ENCODE measurements at regions not wholly inside any gene's neighbourhood (a gene's known extent, or its start where the extent isn't known, plus 50 kb on each side); places are given as distances from the start of the nearest gene placed in this dataset.

GRCh38 chr5:68627001-68627400 lies 411.4 kb downstream of the PIK3R1 start:
- no peaks in the 10 kb centered on the region for H3K36me3 ChIP-seq
- WGBS = 91% methylated on average over 7 of the region's 7 CpGs
- H3K27ac ChIP-seq (replicated peaks in 1 of 4) = no peak overlapping the region
- H3K9me3 ChIP-seq = no peaks in the 10 kb centered on the region
- TF ChIP-seq EP300 (IDR thresholded peaks at IDR 0.05) = no peak
- TF ChIP-seq POLR2A (IDR thresholded peaks at IDR 0.05; ENCODE audit: low read depth) = no peak
- TF ChIP-seq CTCF (IDR thresholded peaks at IDR 0.05) = no peak
- TF ChIP-seq POLR2AphosphoS5 (IDR thresholded peaks at IDR 0.05) = no peak
- intact Hi-C loops (cut with DNase I) = no loop called here
- no peak overlapping the region for H3K4me3 ChIP-seq
- no peaks in the 10 kb centered on the region for H3K27me3 ChIP-seq
- no peaks in the 10 kb centered on the region for H3K4me1 ChIP-seq
- DNase-seq (ENCODE audit: extremely low spot score) = no peak

GRCh38 chr5:68628082-68628814 lies 412.7 kb downstream of the PIK3R1 start:
- 86% methylated on average over 5 of the region's 5 CpGs for WGBS
- no peaks in the 10 kb centered on the region for H3K9me3 ChIP-seq

GRCh38 chr5:68630354-68630753 lies 414.8 kb downstream of the PIK3R1 start:
- DNase-seq (ENCODE audit: extremely low spot score) = no peak
- H3K4me3 ChIP-seq = no peak overlapping the region
- H3K36me3 ChIP-seq = no peaks in the 10 kb centered on the region
- H3K27ac ChIP-seq (replicated peaks in 1 of 4) = no peak overlapping the region
- no peaks in the 10 kb centered on the region for H3K4me1 ChIP-seq
- no peak for TF ChIP-seq CTCF (IDR thresholded peaks at IDR 0.05)
- TF ChIP-seq POLR2AphosphoS5 (IDR thresholded peaks at IDR 0.05) = no peak
- TF ChIP-seq EP300 (IDR thresholded peaks at IDR 0.05) = no peak
- H3K9me3 ChIP-seq = no peaks in the 10 kb centered on the region
- H3K27me3 ChIP-seq = no peaks in the 10 kb centered on the region
- intact Hi-C loops (cut with DNase I) = no loop called here
- WGBS = 91% methylated on average over 1 of the region's 1 CpG

More at GRCh38 chr5:68628082-68628814, 412.7 kb downstream of the PIK3R1 start:
- DNase-seq (ENCODE audit: extremely low spot score) = no peak
- Histone ChIP-seq H3K4me3 (no peak overlapping the region), H3K36me3 (no peaks in the 10 kb centered on the region), H3K27ac (replicated peaks in 1 of 4) (no peak overlapping the region), H3K27me3 (no peaks in the 10 kb centered on the region), H3K4me1 (no peaks in the 10 kb centered on the region)
- intact Hi-C loops (cut with DNase I) = no loop called here
- TF ChIP-seq POLR2AphosphoS5 (IDR thresholded peaks at IDR 0.05) (no peak), CTCF (IDR thresholded peaks at IDR 0.05) (no peak), POLR2A (IDR thresholded peaks at IDR 0.05; ENCODE audit: low read depth) (no peak), EP300 (IDR thresholded peaks at IDR 0.05) (no peak)

GRCh38 chr5:68631884-68632283 lies 416.3 kb downstream of the PIK3R1 start:
- no peaks in the 10 kb centered on the region for H3K36me3 ChIP-seq
- no peak overlapping the region for H3K4me3 ChIP-seq
- WGBS = 84% methylated on average over 2 of the region's 2 CpGs
- H3K27me3 ChIP-seq = no peaks in the 10 kb centered on the region
- DNase-seq (ENCODE audit: extremely low spot score) = no peak
- no peak overlapping the region for H3K27ac ChIP-seq (replicated peaks in 1 of 4)
- intact Hi-C loops (cut with DNase I) = no loop called here
- TF ChIP-seq POLR2AphosphoS5 (IDR thresholded peaks at IDR 0.05) (no peak), CTCF (IDR thresholded peaks at IDR 0.05) (no peak), EP300 (IDR thresholded peaks at IDR 0.05) (no peak), POLR2A (IDR thresholded peaks at IDR 0.05; ENCODE audit: low read depth) (no peak)
- no peaks in the 10 kb centered on the region for H3K9me3 ChIP-seq
- H3K4me1 ChIP-seq = no peaks in the 10 kb centered on the region

- WGBS = 95% methylated on average over 3 of the region's 3 CpGs
- Histone ChIP-seq H3K36me3 (no peaks in the 10 kb centered on the region), H3K4me3 (no peak overlapping the region), H3K9me3 (no peaks in the 10 kb centered on the region), H3K4me1 (peaks cover 0 to 3% (median 2%) of the 10 kb centered on the region in 4 donors), H3K27ac (replicated peaks in 1 of 4) (no peak overlapping the region), H3K27me3 (no peaks in the 10 kb centered on the region)
- intact Hi-C loops (cut with DNase I) = no loop called here
- no peak for DNase-seq (ENCODE audit: extremely low spot score)
- TF ChIP-seq EP300 (IDR thresholded peaks at IDR 0.05) (no peak), POLR2AphosphoS5 (IDR thresholded peaks at IDR 0.05) (no peak), POLR2A (IDR thresholded peaks at IDR 0.05; ENCODE audit: low read depth) (no peak), CTCF (IDR thresholded peaks at IDR 0.05) (no peak)
These were observed 425.7 kb downstream of the PIK3R1 start for GRCh38 chr5:68641211-68641610.
